HG02623 (cell line): ENCODE measurements at regions not wholly inside any gene's neighbourhood (a gene's known extent, or its start where the extent isn't known, plus 50 kb on each side); places are given as distances from the start of the nearest gene placed in this dataset.

ENCODE experiments used
- ATAC-seq: cut with Tn5 transposase; IDR thresholded peaks from one replicate; pipeline ENCODE4 v1.9.1; 2021; ENCODE audit warnings: moderate library complexity; ENCODE audit not compliant: unreplicated experiment

GRCh38 chr6:88360203-88360797 is 194.2 kb upstream of the CNR1 start:
- no peak for ATAC-seq

DNA sequence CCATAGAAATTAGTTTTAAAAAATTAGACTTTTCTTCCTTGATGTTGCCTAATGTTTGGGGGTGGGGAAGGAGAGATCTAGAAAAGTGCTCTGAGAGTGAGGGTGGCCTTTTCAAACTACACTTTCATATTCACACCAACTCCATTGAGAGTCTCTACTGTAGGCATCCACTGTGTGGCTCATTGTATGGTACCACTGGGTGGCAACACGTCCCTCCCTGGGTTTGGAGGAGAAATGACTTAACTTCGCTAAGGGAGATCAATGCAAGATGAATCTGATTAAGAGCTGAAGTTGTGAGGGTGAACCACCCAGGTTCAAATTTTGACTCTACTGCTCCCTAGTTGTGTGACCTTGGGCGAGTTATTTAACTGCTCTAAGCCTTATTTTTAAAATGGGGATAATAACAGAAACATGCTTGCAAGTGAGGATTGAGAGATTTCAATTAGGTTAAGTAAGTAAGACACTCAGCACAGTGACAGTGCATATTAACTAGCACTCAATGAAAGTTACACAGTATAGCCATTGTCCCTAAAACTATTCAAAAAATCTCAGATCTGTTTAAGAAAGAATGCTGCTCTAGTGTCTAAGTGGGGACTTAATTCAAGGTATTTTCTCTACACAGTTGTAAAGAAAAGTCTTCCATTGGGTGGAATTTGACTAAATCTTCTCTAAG is 193.5 kb upstream of the CNR1 start:
- ATAC-seq = no peak

GRCh38 chr6:88358846-88359245 is 192.7 kb upstream of the CNR1 start:
- ATAC-seq = no peak

DNA sequence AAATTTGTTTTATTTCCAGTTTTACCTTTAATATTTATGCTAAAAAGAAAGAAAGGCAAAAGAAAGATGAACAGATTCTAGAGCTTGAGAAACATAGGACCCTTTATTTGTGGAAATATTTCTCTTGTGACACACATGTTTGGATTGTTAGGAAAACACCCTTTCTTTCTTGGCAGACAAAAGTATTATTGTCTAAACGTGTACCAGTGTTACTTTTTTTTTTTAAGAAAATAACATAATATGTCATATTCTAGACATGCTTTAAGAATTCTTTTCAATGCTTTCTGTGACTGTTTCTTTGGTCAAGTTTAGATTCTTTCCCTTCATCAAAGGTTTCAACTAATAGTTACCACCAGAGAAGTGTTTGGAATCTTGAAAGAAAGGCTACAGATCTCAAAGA is 183.4 kb upstream of the CNR1 start:
- no peak for ATAC-seq

DNA sequence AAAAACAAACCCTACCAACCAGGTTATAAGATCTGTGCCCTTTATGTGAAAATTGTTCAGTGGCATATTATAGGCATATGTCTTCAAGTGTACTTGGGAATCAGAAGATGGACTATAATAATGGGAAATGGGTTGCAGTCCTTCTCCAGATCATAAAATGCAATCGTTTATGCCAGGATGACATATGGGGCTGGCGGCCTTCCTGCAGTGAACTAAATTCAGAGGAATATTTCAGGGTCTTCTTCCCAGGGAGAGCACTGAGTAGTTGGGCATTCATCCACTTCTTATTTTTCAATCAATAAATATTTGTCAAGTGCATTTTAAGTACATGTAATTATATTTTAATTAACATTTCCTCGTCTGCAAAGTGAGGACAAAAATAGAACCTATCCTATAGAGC is 176.2 kb upstream of the CNR1 start:
- ATAC-seq = no peak

- ATAC-seq = no peak
Measured at GRCh38 chr6:88339761-88340160, 173.6 kb upstream of the CNR1 start.

DNA sequence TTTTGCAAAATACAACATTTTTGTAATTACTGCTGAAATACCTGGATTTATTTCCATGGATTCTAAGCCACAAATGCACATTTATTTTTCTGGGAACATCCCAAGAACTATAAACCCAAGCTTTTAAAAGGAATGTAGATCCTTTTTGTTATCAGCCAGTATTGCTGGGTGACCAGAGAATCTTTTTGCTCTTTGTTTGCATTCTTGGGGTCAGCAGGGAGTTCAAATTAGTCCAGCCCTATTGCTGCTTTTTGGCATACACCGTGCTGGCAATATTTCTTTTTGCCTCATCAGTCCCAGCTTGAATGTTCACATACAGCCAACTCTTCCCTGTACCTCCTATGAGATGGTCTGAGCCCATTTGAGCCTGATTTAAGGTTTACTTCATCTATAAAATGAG is 155.2 kb upstream of the CNR1 start:
- ATAC-seq = no peak

GRCh38 chr6:88311561-88311960 is 145.4 kb upstream of the CNR1 start:
- ATAC-seq = no peak

DNA sequence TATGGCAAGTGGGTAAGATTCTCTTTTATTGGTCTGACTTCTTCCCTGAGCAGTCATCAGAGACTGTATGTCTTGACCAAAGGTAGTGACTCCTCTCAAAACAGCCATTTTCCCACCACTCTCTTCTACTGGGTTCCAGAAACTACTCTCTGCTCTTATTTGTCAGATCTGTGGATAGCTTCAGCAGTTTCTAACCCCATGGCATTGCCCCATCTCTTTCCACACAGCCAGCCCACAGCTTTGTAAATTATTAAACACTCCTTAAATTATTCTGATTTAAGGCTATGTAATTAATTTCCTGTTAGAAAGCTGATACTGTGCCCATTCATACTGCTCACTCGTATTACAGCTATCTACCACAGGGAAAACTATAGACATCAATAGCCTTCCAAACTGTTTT is 138.4 kb upstream of the CNR1 start:
- no peak for ATAC-seq

DNA sequence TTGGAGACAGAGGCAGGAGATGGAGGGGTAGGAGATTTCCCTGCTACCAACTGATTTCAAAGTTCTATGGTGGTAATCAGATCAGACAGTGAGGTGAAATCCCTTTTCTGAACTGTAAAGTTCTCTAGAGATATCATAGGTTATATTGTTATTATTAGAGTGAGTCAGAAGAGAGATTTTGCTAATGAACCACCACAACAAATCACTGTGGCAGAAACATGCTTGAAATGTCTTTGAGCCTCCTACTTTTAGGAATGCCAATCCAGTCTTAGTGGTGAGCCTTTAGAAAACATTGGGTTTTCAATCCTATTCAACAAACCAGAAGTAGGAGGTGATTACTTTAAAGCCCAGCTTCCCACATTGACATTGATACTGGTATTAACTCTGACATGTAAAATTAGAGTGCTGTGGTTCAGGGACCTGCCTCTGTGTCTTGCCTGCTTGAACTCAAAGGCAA is 136.7 kb upstream of the CNR1 start:
- ATAC-seq = no peak

GRCh38 chr6:88301888-88302768 is 136.0 kb upstream of the CNR1 start:
- no peak for ATAC-seq

DNA sequence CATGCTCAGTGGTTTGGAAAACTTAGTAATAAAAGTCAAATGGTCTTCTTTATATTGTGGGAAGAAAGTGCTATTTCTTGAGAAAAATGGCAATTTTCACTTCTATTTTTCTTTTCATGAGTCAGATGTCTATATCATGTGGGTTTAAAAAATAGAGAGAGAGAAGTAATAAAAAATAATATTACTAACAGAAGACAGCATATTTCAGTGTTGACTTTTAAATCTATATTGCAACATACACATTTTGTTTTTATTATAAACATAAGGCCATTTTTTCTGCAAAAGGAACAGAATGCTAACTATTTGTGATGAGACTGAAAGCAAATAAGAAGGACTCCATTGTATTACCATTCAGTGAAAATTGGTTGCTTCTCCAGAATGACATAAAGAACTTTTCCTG is 135.1 kb upstream of the CNR1 start:
- ATAC-seq = no peak

- ATAC-seq = no peak
Measured at GRCh38 chr6:88298066-88298845, 132.1 kb upstream of the CNR1 start.

DNA sequence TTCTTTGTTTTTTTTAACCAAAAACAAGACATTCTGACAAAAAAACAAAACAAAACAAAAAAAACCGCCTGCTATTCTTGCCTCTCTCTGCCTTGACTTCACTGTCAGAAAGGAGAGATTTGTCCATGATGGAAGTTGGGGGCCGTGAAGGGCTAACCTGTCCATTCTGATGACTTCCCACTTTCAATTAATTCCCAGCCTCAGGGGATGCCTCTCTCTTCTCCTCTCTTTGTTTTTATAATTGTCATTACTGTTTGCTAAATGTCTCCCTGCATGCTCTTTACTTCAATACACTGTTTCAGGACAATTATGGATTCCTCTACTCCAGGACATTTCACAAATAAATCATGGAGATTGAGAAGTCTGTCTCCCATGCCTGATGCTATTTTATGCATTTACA is 130.5 kb upstream of the CNR1 start:
- ATAC-seq = no peak

- no peak for ATAC-seq
Measured at GRCh38 chr6:88295663-88296062, 129.5 kb upstream of the CNR1 start.

DNA sequence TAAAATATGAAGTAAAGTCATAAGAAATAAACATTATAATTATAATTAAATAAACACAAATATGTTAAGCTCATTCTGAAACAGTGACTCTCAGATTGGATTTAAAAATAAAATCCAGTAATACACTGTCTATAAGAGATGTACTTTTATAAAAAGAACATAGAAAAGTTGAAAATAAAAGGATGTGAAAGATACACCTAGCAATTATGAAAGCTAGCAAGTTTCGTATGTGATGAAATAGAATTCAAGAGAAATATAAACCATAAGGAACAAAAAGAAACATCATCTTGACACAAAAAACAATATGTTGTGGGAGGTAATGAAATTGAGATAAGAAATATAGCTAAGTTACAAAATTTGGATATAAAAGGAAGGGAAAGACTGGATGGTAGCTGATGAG is 128.6 kb upstream of the CNR1 start:
- no peak for ATAC-seq

DNA sequence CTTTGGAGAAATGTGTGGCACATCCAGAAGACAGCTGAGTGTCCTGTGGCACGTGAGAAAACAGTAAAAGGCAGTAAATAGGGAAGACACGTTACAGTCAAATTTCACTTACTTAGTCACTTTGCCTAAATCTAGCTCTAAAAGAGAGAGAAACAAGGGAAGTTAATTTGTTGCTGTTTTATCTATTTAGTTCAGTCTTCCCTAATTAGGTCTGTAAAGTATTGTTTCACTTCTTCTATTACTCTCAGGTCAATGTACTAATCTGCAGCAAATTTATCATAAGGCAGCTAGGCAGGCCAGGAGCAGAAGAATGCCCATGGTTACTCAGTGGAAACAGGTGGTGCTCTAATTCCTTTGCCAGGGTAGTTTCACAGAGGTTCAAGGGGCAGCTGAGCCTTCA is 124.3 kb upstream of the CNR1 start:
- ATAC-seq = no peak

DNA sequence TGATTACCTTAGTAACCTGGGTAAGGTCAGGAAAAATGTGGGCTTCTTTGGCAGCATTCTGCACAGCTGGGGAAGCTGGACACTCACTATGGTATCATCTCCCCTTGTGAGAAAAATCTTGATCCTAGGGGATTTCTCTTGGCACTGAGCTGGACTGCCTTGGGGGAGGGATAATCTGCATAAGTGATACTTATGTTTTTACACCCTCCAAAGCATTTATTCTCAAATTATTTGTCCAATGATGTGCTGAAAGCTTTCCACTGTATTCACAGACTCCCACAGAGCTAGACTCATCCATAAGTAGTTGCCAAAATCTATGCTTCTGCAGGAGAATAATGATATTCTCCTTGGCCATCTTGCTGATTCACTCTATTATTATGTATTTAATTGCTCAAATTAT is 121.5 kb upstream of the CNR1 start:
- no peak for ATAC-seq

- ATAC-seq = no peak
Measured at GRCh38 chr6:88276331-88276730, 110.2 kb upstream of the CNR1 start.

DNA sequence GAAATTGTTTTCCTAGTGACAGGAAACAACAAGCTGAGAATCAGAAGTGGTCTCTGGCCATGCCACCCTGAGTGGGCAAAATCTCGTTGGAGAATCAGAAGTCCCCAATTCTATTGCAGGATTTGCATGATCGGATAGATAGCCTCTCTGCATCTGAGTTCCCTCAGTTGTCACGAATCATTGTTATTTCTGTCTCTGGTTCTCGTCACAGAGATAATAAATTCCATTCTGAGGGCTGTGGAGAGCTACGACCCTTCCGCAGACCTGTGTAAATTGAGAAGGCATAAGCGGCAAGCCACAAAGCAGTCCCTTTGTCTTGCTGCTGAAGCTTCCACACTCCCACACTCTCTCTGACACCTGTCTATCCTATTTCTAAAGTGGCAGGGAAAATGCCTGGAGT is 102.4 kb upstream of the CNR1 start:
- no peak for ATAC-seq

DNA sequence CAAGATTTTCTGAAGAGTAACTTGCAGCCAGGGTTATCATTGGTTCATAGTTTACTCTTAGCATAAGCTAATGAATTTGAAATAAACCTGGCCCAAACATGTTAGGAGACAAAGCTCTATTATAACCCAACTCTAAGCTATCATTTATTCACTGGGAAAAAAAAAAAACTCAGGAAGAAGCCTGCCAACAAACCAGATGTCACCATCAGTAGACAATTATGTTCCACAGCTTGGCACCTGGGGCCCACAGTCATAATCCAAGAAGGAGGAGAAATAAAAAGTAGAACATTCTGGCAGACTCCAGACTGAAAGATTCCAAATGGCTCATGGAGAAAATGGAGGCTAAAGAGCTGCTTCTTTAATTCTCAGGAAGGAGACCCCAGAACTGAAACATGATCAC is 100.0 kb upstream of the CNR1 start:
- ATAC-seq = no peak
